ENCODE measurements at regions not wholly inside any gene's neighbourhood (a gene's known extent, or its start where the extent isn't known, plus 50 kb on each side); places are given as distances from the start of the nearest gene placed in this dataset.

DNA sequence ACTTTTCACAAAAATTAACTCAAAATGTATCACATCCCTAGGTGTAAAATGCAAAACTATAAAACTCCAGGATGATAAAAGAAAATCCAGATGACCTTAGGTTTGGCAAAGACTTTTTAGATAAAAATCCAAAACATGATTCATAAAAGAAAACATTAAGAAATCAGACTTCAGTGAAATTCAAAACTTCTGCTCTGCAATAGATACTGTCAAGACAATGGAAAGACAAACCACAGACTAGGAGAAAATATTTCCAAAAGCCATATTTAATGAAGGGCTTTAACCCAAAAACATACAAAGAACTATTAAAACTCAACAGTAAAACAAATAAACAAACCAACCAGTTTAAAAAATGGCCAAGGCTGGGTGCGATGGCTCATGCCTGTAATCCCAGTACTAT, 173.6 kb upstream of the SPOPL start:
- TF ChIP-seq POLR2AphosphoS5 (IDR thresholded peaks at IDR 0.05), result no peak
- no peak for TF ChIP-seq EP300 (IDR thresholded peaks at IDR 0.05)
- TF ChIP-seq CTCF (IDR thresholded peaks at IDR 0.05), result no peak
- TF ChIP-seq POLR2A (IDR thresholded peaks at IDR 0.05), result no peak

Data from gastroesophageal sphincter (tissue), 3 donors.